B cell (primary cell): ENCODE measurements at regions not wholly inside any gene's neighbourhood (a gene's known extent, or its start where the extent isn't known, plus 50 kb on each side); places are given as distances from the start of the nearest gene placed in this dataset.

Experiments used
- ATAC-seq: fragments of 200-7000 bp; cut with Tn5 transposase; one replicate; pipeline ENCODE4 v1.10.0; 2021; ENCODE audit warnings: low read depth, mild to moderate bottlenecking, moderate number of reproducible peaks, moderate library complexity
- CTCF ChIA-PET: fragments of 350-600 bp; sonication (Branson Sonifier 250); formaldehyde crosslinking; loops from one replicate; lab custom pipeline; 2021; ENCODE audit warnings: antibody characterized with exemption, inconsistent platforms; lab: Charles Lee
- POLR2A ChIA-PET: fragments of 350-600 bp; sonication (Branson Sonifier 250); formaldehyde crosslinking; loops from one replicate; lab custom pipeline; 2021; ENCODE audit warnings: antibody characterized with exemption; lab: Charles Lee
- DNase-seq: peaks from one replicate; pipeline ENCODE4 v3.0.0; 2013
- H2AFZ ChIP-seq: 2 replicates; pipeline ENCODE4 v1.6.1; 2012; ENCODE audit warnings: mild to moderate bottlenecking, low read depth, low read length; ENCODE audit not compliant: insufficient read depth, poor library complexity, severe bottlenecking
- H3K27ac ChIP-seq, 2 donors: 1 replicate in 1 of 2; 2 replicates in 1 of 2; pipeline ENCODE4 v1.5.1; 2012 to 2013; ENCODE audit warnings: low read length in 2 of 2, mild to moderate bottlenecking in 2 of 2, moderate library complexity in 1 of 2
- H3K27me3 ChIP-seq, 4 experiments: fragments of 200-600 bp in 1 of 4; sonication (generic) in 1 of 4; replicated peaks in 1 of 4; 1 replicate in 2 of 4; 2 replicates in 2 of 4; pipeline versions ENCODE4 v1.6.1 to v1.7.0; 2013 to 2016; ENCODE audit warnings: low read length in 3 of 4, mild to moderate bottlenecking in 2 of 4, mixed read lengths in 1 of 4, moderate library complexity in 1 of 4; ENCODE audit not compliant: insufficient read depth in 4 of 4, control insufficient read depth in 3 of 4; ENCODE audit errors: control extremely low read depth in 1 of 4
- H3K36me3 ChIP-seq, 2 experiments: replicated peaks in 1 of 2; 1 replicate in 1 of 2; 2 replicates in 1 of 2; pipeline versions ENCODE4 v1.6.1 to v1.7.1; 2013; ENCODE audit warnings: low read length in 1 of 2; ENCODE audit not compliant: insufficient read depth in 2 of 2, control insufficient read depth in 1 of 2; ENCODE audit errors: control extremely low read depth in 1 of 2, extremely low read depth in 1 of 2
- H3K4me1 ChIP-seq, 2 donors: fragments of 200-600 bp in 1 of 2; sonication (generic) in 1 of 2; 1 replicate in 1 of 2; 2 replicates in 1 of 2; pipeline versions ENCODE4 v1.5.1 to v1.6.1; 2013 to 2017; ENCODE audit warnings: low read length in 2 of 2; ENCODE audit not compliant: control insufficient read depth in 2 of 2, insufficient read depth in 2 of 2
- H3K4me2 ChIP-seq: replicated peaks from 2 replicates; pipeline ENCODE3; 2012; ENCODE audit warnings: mild to moderate bottlenecking, low read depth, low read length; ENCODE audit not compliant: poor library complexity, severe bottlenecking
- H3K4me3 ChIP-seq, 5 experiments: fragments of 200-600 bp in 1 of 5; sonication (generic) in 1 of 5; 1 replicate in 3 of 5; 2 replicates in 2 of 5; pipeline versions ENCODE4 v1.5.1 to v1.7.0; 2011 to 2016; ENCODE audit warnings: low read length in 4 of 5, mild to moderate bottlenecking in 4 of 5, low read depth in 2 of 5, control low read depth in 1 of 5, moderate library complexity in 1 of 5; ENCODE audit not compliant: insufficient read depth in 1 of 5; ENCODE audit errors: control extremely low read depth in 1 of 5, extremely low read depth in 1 of 5
- H3K79me2 ChIP-seq: fragments of 200-600 bp; sonication (generic); one replicate; pipeline ENCODE4 v1.6.0; 2016; ENCODE audit warnings: low read length; ENCODE audit not compliant: control insufficient read depth, insufficient read depth
- H3K9ac ChIP-seq: fragments of 200-600 bp; sonication (generic); 2 replicates; pipeline ENCODE4 v1.6.1; 2017; ENCODE audit warnings: mild to moderate bottlenecking, low read length, moderate library complexity
- H3K9me3 ChIP-seq, 3 donors: one replicate each; pipeline versions ENCODE4 v1.6.1 to v1.7.1; 2013; ENCODE audit warnings: low read length in 2 of 3; ENCODE audit not compliant: control insufficient read depth in 2 of 3, insufficient read depth in 1 of 3; ENCODE audit errors: control extremely low read depth in 1 of 3
- H4K20me1 ChIP-seq: 2 replicates; pipeline ENCODE4 v1.6.0; 2012; ENCODE audit warnings: mild to moderate bottlenecking, low read length; ENCODE audit not compliant: insufficient read depth, control insufficient read depth, poor library complexity, severe bottlenecking
- H3K27ac Mint-ChIP-seq: one replicate; pipeline ENCODE4 v1.8.0; 2021; ENCODE audit warnings: mixed read lengths
- H3K27me3 Mint-ChIP-seq: one replicate; pipeline ENCODE4 v1.8.0; 2021; ENCODE audit warnings: mixed read lengths
- H3K4me1 Mint-ChIP-seq: one replicate; pipeline ENCODE4 v1.8.0; 2021; ENCODE audit warnings: mixed read lengths
- H3K4me3 Mint-ChIP-seq: one replicate; pipeline ENCODE4 v1.8.0; 2021; ENCODE audit warnings: mixed read lengths
- H3K9me3 Mint-ChIP-seq: one replicate; pipeline ENCODE4 v1.8.0; 2022; ENCODE audit warnings: mixed read lengths; ENCODE audit not compliant: insufficient read depth
- CTCF ChIP-seq: fragments of 200-600 bp; IDR thresholded peaks from one replicate; pipeline ENCODE4 v1.8.0; 2022; ENCODE audit warnings: antibody characterized with exemption, mild to moderate bottlenecking
- EZH2 ChIP-seq: IDR thresholded peaks from 2 replicates; pipeline ENCODE4 v1.6.1; 2012; ENCODE audit warnings: borderline replicate concordance, low read depth, mild to moderate bottlenecking, moderate library complexity, low read length; ENCODE audit not compliant: insufficient read depth, poor library complexity, severe bottlenecking
- WGBS: methylation state at CpG from one replicate; pipeline ENCODE4 v1.1.5; 2013; ENCODE audit warnings: missing lambda C conversion rate; ENCODE audit not compliant: insufficient coverage; 5-methylcytosine and 5-hydroxymethylcytosine counted together
- intact Hi-C: fragments of 100-400 bp; cut with micrococcal nuclease; formaldehyde crosslinking; loops from one replicate; pipeline ENCODE4 v1.10.0; 2022

- Histone ChIP-seq H3K4me2 (no peak overlapping the region), H3K9ac (no peak overlapping the region), H3K4me3 (no peak overlapping the region), H2AFZ (no peak overlapping the region), H3K27ac (no peak overlapping the region), H3K36me3 (no peaks in the 10 kb centered on the region), H4K20me1 (no peaks in the 10 kb centered on the region), H3K4me1 (no peaks in the 10 kb centered on the region), H3K27me3 (no peaks in the 10 kb centered on the region), H3K9me3 (peaks cover 0 to 3% (median 0%) of the 10 kb centered on the region in 3 donors), H3K79me2 (no peaks in the 10 kb centered on the region)
- ChIA-PET CTCF (no interaction called here), POLR2A (no interaction called here)
- H3K4me1 Mint-ChIP-seq = peaks cover 4% of the 10 kb centered on the region
- DNase-seq (no peak), ATAC-seq (no peak)
- no peak for TF ChIP-seq CTCF
- 87% methylated on average over 9 of the region's 9 CpGs for WGBS
- H3K4me3 Mint-ChIP-seq = no peak overlapping the region
- H3K27me3 Mint-ChIP-seq = peaks cover 3% of the 10 kb centered on the region
- no peaks in the 10 kb centered on the region for H3K9me3 Mint-ChIP-seq
- H3K27ac Mint-ChIP-seq = no peak overlapping the region
- intact Hi-C loops = no loop called here
Measured at GRCh38 chr18:21998486-21998885, 170.9 kb upstream of the GATA6 start.

- Mint-ChIP-seq H3K27ac (no peak overlapping the region), H3K4me3 (no peak overlapping the region), H3K27me3 (no peaks in the 10 kb centered on the region), H3K4me1 (peaks cover 4% of the 10 kb centered on the region), H3K9me3 (no peaks in the 10 kb centered on the region)
- Histone ChIP-seq H3K27me3 (no peaks in the 10 kb centered on the region), H3K27ac (no peak overlapping the region), H2AFZ (no peak overlapping the region), H3K9ac (no peak overlapping the region), H3K4me3 (no peak overlapping the region), H3K9me3 (peaks cover 0 to 3% (median 0%) of the 10 kb centered on the region in 3 donors), H3K4me1 (no peaks in the 10 kb centered on the region), H3K36me3 (no peaks in the 10 kb centered on the region), H3K4me2 (no peak overlapping the region), H4K20me1 (no peaks in the 10 kb centered on the region), H3K79me2 (no peaks in the 10 kb centered on the region)
- intact Hi-C loops = no loop called here
- no peak for DNase-seq
- CTCF ChIA-PET = no interaction called here
- 95% methylated on average over 25 of the region's 25 CpGs for WGBS
- TF ChIP-seq CTCF (no peak), EZH2 (no peak)
- no peak for ATAC-seq
- POLR2A ChIA-PET = no interaction called here
Measured at GRCh38 chr18:22001912-22002487, 167.4 kb upstream of the GATA6 start.
